SK-N-MC (cell line): ENCODE measurements at regions not wholly inside any gene's neighbourhood (a gene's known extent, or its start where the extent isn't known, plus 50 kb on each side); places are given as distances from the start of the nearest gene placed in this dataset.

Experiments
- EZH2 ChIP-seq: fragments of 200-600 bp; sonication (generic); IDR thresholded peaks from one replicate; pipeline ENCODE4 v1.6.1; 2017; ENCODE audit warnings: antibody characterized with exemption
- FOXP2 ChIP-seq: optimal IDR thresholded peaks from 2 replicates; pipeline ENCODE3; 2011; ENCODE audit warnings: mild to moderate bottlenecking, moderate library complexity; ENCODE audit not compliant: insufficient read depth; ENCODE audit errors: extremely low read length, control extremely low read depth
- POLR2AphosphoS5 ChIP-seq: IDR thresholded peaks from 2 replicates; pipeline ENCODE4 v1.6.1; 2012; ENCODE audit warnings: mild to moderate bottlenecking, low read depth, low read length, borderline replicate concordance

GRCh38 chr16:82533189-82533588 lies 93.6 kb upstream of the CDH13 start:
- no peak for TF ChIP-seq EZH2
- no peak for TF ChIP-seq POLR2AphosphoS5
- TF ChIP-seq FOXP2, result no peak
